CD1c-positive myeloid dendritic cell (primary cell): ENCODE measurements at regions not wholly inside any gene's neighbourhood (a gene's known extent, or its start where the extent isn't known, plus 50 kb on each side); places are given as distances from the start of the nearest gene placed in this dataset.

Experiments used
- DNase-seq: peaks from one replicate; pipeline ENCODE4 v3.0.0-alpha.2; 2016; ENCODE audit errors: extremely low spot score

DNA sequence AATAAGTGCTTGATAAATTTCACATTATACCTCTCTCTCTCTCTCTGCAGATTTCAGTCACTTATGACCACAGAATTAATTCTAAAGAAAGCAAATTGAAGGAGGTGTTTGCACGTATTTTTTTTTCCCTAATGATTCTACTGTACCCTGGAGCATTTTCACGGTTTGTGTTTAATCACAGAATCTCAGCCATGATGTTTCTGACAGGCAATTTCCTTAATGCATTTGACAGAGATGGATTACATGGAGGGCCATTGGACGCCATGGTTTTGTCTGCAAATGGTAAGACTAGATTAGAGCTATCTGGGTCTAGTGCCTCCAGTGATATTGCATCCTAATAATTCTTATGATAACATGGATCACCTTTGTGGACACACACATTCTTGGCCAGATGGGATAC is 147.5 kb upstream of the RBFOX1 start:
- DNase-seq: no peak

DNA sequence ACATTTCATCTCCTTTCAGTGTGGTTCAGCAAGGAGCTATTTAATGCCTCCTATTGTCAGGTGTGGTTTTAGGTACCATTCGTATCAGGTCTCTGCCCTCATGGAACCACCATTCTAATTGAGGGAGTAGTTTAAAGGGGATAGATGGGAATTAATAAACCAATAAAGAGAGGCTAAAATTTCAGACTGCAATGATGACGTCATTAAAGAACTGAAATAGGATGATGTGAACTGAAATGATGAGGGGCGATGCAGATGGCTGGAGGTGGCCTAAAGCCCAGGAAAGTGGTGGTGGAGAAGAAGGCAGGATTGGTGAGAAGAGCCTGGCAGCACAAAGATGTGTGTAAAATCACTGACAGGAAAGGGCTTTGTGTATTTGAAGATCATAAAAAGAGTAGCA is 148.9 kb upstream of the RBFOX1 start:
- DNase-seq: no peak

DNA sequence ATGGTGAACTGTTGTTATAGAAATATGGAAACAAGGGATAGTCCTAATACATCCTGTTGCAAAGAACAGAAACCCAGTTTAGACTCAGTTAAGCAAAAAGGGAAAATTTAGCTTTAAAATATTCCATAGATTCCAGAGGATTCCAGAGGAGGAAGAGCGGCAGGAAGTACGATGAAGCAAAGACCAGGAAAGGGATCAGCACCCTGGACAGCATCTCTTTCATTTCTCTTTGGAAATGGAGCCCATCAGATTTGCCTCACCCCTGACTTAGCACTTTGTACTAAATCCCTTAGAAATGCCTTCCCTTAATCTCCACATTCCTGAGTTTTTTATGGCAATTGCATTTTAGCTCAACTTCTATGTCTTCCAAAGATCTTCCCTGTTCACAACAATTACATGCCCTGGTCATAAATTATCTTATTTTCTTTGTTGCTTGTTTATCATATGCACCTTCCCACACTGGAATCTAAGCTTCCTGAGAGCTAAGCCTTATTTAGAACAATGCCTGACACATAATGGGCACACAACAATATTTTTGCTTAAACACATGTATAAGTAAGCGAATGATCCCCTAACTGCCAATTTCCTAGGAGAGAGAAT is 150.0 kb upstream of the RBFOX1 start:
- no peak for DNase-seq

DNA sequence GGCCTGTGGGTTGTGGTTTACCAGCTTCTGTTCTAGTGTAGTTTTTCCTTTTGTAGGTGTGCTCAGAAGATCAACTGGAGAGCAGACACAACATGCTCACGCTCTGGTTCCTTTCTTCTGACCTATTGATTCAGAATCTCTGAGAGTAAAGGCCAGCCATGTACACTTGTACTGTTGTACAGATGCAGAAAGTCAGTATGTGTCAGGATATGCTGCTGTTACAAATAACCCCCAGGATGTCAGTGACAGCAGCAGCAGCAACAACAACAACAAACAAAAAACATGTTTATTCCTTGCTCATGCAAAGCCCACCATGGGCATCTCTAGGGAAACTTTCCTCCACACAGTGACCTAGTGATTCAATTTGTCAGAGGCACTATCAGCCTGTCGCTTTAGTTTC is 154.8 kb upstream of the RBFOX1 start:
- no peak for DNase-seq

DNA sequence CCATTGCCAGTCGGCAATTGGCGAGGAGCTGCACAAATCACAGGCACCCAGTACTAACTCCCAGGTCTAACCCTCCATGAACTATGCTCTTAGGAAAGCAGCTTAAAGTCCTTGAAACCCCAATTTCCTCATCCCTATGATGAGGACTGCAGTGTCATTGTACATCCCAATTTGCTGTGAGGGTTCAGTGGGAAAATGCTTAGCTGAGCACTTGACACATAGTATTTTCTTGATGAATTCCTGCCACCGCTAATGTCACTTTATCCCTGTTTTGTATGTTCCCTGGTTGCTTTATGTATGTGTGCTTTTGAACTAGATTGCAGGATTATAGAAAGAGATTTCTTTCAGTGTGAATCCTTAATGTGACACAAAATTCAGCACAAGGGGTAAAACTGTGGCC is 161.5 kb upstream of the RBFOX1 start:
- no peak for DNase-seq

DNA sequence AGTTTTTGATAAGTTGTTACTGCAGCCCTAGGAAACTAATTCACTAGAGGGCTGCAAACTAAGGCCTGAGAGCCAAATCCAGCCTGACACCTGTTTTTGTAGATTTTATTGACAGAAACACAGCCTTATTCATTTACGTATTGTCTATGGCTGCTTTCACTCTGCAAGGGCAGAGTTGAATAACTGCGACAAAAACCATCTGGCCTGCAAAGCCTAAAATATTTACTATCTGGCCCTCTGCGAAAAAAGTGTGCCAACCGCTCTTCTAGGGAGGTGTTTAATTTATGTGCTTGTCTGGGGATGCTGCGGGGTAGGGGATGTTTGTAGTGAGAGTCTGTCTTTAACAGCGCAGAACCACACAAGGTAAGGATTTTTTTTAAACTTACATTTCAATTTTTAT is 165.0 kb upstream of the RBFOX1 start:
- no peak for DNase-seq

DNA sequence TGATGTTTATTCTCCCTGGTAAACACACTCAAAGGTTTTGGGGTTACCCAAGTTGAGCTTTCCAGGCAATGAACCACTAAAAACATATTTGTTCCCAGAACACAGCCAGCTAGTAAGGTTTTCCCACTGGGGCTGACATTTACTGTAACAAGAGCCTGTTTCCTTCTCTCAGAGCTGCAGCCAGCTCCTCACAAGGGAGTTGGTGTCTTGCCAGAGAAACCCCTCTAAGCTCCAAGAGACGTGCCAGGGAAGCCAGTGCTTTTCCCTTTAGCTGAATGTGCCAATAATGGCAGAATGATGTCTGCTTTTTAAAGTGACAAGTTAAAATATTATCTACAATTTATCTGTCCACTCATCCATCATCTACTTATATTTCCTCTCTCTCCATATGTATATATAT is 170.8 kb upstream of the RBFOX1 start:
- no peak for DNase-seq

DNA sequence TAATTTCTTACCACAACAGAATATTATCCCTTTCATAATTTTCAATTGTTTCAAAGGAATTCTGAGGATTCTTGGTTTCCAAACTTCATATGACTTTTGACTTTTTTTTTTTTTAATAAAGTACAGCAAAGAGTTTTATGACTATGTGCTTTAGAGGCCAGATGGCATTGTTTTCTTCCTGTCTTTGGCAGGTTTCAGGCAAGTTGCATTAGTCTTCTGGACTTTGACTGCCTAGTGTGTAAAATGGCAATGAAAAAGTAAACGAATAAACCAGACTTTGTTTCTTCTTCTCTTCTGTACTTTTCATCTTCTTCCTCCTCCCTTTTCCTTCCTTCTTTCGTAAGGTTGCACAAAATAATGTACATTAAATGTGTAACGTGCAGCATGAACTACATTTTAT is 172.6 kb upstream of the RBFOX1 start:
- DNase-seq: no peak

DNA sequence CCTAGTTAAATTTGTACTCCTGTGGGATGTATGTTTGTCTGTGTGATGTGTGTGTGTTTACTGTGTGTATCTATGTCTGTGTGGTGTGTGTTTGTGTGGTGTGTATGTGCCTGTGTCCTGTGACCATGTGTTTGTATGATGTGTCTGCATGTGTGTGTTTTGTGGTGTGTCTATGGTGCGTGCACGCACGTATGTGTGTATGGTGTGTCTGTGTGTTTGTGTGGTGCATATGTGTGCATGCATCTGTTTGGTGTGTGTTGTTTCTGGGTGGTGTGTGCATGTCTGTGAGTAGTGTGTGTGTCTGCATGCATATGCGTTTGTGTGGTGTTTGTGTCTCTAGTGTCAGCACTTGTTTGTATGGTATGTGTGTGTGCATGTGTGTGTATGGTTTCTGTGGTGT is 174.2 kb upstream of the RBFOX1 start:
- DNase-seq: no peak

DNA sequence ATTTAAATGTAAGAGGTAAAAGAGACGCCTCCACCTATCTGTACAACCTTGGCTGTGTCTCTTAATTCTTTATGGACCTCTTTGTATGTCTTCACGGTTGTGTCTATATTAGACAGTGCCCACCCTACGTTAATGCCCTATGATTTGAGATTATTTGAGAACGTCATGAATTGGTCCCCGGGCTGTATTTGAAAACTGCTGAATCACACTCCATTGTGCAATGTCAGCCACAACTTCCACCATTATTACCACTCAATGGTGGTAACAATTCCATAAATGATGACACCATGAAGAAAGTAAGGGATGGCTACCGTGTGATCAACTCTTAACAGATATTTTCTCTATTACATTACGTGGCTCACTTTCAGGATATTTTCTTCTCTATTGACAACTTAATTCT is 182.4 kb upstream of the RBFOX1 start:
- no peak for DNase-seq

DNA sequence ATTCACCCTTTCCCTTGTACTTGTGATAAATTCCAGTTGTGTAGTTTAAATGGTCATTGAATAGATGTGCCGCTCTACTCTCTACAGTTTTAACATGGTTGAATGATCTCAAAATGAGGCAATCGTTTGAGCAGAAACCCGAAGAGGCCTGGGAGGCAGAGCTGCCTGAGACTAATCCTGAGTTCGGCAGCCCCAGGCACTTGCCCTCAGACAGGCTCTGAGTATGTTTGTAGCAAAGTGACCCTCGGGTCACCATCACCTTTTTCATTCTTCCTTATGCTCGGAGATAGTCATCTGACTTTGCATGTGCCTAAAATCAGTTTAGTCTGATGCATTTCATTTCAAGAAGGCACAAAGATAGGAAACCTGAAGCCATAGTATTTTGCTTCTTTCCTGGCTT is 184.0 kb upstream of the RBFOX1 start:
- no peak for DNase-seq

DNA sequence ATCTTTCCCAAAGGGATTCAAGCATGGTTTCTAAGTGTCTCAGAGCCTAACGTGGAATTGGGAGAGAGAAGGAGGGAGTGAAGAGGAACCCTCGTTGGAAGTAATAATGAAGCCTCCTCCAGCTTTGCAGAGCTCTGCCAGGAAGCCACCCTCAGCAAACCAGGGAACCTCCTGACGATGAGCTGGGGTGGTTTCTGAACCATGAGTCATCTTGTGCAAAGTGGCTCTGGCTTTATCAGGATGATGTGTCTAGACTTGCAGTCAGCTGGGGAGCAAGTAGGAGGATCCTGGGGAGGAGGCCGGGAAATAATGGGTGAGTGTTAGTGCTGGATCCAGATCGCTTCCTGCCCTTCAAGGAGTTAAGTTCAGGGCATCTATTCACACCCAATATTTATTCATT is 191.7 kb upstream of the RBFOX1 start:
- DNase-seq: no peak

DNA sequence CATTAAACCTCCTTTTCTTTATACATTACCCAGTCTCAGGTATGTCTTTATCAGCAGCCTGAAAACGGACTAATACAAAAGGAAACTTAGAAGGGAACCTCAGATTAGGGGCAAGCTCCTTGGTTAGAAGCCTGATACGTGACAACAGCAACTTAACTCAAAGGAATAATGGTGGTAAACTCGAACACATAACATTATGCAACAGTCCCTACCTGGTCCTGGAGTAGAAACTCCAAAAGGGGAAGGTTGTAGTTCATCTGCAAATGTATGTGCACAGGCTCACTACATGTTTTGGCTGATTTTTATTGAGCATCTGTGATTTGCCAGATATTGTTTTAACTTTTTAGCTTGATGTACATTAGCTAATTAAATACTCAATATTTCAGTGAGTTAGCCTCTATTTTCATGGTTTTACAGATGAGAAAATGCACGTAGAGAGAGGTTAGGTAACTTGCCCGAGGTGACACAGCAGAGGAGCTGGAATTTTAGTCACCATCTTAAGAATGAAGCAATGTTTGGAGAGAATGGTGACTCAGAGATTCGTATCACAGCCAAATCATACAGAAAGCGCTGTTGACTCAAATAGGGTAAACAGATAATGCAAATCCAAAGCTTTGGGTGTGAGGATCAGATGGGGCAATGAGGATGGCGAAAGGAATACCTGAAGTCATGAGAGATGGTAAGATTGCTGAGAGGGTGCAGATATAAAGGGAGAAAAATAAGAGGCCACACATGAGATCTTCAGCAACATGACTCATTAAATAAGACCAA is 194.9 kb upstream of the RBFOX1 start:
- DNase-seq: no peak

DNA sequence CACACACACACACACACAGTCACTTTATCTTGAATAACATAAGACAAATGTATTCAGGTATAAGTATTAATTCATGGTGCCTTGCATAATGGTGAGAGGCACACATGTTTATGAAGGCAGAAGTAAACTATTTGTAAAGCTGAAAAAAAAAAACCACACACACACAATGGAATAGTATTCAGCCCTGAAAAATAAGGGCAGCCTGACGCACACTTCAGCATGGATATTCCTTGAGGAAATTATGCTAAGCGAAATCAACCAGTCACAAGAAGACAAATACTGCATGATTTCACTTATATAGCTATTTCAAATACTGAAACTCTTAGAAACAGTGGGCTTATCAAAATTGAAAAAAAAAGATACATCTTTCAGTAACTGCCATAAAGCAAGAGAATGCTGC is 200.2 kb upstream of the RBFOX1 start:
- DNase-seq: no peak

DNA sequence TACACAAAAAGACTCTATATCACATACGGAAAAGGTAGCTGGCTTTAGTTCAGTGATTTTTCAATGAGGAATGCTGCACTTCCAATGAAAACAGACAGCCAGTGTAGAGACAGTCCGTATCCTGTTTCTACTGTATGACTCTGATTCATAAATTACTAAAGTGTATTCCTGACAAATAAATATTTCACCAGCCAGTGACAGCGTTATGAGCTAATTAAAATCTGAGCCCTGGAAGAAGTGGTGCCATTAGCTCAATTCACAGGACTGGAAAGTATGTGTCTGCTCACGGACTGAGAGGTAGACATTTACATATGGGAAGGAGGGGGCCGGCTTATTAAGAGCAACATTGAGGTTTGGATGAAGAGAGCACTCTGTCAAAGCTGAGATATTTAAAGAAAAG is 207.9 kb upstream of the RBFOX1 start:
- no peak for DNase-seq

DNA sequence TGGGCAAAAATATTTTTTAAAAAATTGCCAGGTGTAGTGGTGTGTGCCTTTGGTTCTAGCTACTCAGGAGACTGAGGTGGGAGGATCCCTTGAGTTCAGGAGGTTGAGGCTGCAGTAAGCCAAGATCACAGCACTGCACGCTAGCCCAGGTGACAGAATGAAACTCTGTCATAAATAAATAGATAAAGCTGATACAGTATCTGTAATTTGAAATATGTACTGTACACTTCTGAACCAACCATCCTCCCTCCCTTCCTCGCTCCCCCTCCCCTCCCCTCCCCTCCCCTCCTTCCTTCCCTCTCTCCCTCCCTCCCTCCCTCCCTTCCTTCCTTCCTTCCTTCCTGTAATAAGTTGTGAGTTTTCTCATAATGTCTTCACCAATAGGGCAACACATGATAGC is 208.4 kb upstream of the RBFOX1 start:
- DNase-seq: no peak

DNA sequence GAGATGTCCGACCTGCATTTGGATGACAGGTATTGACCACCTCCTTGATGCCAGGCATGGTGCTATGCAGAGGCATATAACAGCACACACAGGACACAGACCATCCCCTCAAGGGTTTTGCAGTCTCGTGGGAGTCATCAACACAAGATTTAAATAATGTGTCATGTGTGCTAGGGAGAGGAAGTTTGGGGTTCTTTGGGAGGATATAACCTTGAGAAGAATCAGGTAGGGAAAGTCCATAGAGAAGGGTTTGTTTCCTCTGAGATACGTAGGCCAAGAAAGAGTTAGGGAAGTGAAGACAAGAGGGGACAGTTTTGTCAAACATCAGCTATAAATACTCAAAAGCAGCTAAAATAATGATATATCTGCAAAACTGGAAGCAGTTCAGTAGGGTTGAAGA is 215.9 kb upstream of the RBFOX1 start:
- DNase-seq: no peak

DNA sequence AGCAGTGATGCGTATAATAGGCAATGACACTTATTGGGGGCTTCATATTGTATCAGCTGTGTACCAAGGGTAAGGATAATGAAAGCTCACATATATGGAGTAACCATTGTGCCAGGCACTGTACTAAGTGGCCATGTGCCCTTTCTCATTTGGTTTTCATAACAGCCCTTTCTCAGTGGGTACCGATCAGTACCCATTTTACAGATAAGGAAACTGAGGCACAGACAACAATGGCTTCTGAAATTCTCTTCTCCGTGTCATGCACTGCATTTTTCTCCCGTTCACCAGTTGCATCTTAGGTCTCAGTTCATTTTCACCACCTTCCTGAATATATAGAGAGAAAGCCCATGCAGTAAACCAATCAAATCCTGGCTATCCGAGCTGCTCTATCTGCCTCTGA is 216.7 kb upstream of the RBFOX1 start:
- no peak for DNase-seq

DNA sequence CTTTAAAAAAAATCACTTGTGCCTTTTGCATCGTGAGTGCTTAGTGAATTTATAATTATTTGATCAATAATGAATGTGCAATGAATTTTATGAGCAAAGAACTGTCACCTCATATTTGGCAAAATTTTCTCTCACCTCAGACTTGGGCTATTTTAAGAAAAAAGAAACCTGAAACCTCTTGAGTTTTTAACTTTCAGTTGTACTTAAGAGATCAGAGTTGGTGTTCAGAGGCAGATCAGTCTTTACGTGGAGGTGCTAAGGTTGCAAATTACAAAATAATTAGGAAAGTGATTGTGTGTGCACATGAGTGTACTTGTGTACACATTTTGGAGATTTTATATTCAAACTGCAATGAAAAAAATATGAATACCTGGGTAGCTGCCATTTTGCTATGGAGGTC is 218.7 kb upstream of the RBFOX1 start:
- no peak for DNase-seq

DNA sequence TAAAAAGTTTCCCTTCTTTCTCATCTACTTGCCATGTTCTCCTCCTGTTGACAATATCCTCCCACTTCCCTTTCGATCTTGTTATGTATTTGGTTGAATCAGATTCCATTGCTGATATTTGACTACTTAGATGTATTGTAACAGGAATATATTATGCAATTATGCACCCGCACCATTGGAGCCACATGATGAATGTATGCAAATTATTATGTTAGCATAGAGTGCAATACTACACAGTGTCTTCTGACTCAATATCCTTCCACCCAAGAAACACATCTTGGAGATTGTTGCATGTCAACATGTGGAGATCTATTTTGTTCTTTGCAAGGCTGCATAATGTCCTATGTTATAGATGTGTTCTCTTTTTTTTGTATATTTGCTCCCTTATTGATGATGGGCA is 219.2 kb upstream of the RBFOX1 start:
- no peak for DNase-seq

DNA sequence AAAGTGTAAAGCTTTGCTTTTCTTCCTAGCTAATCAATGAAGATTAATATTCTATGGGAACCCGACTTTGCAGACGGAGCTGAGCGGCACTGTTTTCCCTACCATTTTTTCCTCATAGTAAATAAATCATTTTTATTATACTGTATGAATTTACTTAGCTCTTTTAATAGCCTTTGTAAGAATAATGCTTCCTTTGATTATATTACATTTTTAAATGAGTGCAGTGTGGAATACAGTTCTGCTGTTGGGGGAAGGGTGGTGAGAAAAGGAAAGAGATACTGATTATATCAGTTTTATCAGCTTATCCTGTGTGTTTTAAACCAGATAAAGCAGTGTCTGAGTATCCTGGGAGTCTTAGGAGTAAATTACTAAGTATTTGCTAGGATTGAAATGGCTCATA is 221.4 kb upstream of the RBFOX1 start:
- no peak for DNase-seq

DNA sequence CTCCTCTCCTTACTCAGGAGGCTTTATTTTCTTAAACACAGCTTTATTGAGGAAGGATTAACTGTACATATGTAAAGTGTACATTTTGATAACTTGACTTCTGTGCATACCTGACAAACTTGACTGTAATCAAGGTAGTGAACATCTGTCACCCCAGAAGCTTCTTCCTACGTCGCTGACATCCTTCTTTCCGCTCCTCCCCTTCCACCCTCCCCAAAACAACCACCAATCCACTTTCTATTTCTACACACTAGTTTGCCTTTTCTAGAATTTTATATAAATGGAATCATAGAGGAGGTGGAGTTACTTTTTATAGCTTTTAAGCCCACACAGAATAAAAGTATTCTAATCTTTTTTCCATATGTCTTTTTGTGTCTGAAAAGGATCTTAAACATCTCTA is 225.2 kb upstream of the RBFOX1 start:
- no peak for DNase-seq

DNA sequence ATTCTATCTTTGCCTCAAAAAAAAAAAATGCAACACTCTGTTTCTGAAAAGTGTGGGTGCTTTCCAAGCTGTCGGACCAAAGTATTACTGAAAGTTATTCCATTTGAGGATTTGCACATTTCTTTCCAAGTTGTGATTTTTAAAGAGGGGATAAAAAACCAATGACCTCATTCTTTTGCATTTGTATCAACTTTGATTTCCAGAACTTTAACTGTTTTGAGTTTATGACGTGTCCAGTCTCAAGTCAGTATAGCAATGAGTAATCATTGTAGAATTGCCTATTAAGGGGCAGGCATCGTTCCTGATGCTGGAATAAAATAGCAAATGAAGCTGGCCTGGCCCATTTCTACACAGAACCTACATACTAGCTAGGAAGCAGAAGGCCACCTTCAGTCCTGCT is 229.6 kb upstream of the RBFOX1 start:
- no peak for DNase-seq

DNA sequence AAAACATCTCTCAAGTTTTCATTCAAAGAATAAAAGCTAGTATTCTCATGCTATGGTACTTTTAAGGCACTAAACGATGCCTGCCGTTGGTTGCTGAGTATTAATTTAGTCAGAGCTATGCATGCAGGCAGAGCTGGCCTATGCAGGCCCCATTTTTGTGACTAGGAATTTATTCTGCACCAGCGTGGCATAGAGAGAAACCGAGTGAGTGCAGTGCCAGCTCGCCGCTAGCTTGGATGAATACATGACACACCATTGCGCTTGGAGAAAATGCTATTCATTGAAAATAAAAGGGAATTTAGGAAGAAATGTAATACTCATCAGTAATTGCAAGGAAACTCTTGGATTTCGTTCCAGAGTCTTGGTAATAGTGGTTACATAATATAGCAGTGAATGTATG is 231.6 kb upstream of the RBFOX1 start:
- DNase-seq: no peak
